HAP-1 (cell line): ENCODE measurements at regions not wholly inside any gene's neighbourhood (a gene's known extent, or its start where the extent isn't known, plus 50 kb on each side); places are given as distances from the start of the nearest gene placed in this dataset.

Experiments
- DNase-seq, 2 experiments: peaks; one replicate each; pipeline ENCODE4 v3.0.0-alpha.2; 2016 to 2020; ENCODE audit warnings: low spot score in 2 of 2
- H3K27me3 ChIP-seq: fragments of 250-450 bp; sonication (Bioruptor Pico); 2 replicates; pipeline ENCODE4 v1.5.1; 2020; ENCODE audit warnings: low read depth, mild to moderate bottlenecking, moderate library complexity
- H3K36me3 ChIP-seq: fragments of 250-450 bp; sonication (Bioruptor Pico); replicated peaks from 2 replicates; pipeline ENCODE4 v1.5.1; 2020; ENCODE audit warnings: mild to moderate bottlenecking
- H3K4me1 ChIP-seq: fragments of 250-450 bp; sonication (Bioruptor Pico); 2 replicates; pipeline ENCODE4 v1.5.1; 2020; ENCODE audit warnings: mild to moderate bottlenecking
- H3K4me3 ChIP-seq: fragments of 250-450 bp; sonication (Bioruptor Pico); 2 replicates; pipeline ENCODE4 v1.5.1; 2020; ENCODE audit warnings: mild to moderate bottlenecking, moderate library complexity
- H3K9me3 ChIP-seq: fragments of 250-450 bp; sonication (Bioruptor Pico); 2 replicates; pipeline ENCODE4 v1.5.1; 2020; ENCODE audit warnings: mild to moderate bottlenecking, moderate library complexity
- in situ Hi-C: fragments of 300-500 bp; cut with MboI; formaldehyde crosslinking; loops from 3 replicates; pipeline ENCODE4 v1.14.3; 2020; ENCODE audit warnings: low sequenced_read_pairs, inconsistent platforms, mixed read lengths

DNA sequence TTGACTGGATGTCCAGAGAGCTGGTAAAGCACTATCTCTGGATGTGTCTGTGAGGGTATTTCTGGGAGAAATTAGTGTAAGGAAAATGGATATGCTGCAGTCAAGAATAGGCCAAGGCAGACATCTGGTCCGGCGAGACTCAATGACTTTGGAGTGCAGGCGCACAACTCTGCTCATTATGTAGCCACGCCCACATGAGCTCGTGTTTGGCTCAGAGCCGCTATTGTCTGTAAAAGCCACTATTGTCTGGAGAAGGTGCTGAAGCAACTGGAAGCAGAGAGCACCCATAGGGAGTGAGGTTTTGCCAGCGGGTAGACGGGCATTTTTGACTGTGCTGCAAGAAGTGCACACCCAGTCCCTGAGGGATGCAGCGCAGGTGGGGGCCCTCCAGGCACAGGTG, 305.0 kb upstream of the POU3F2 start:
- Histone ChIP-seq H3K4me1 (no peaks in the 10 kb centered on the region), H3K36me3 (no peaks in the 10 kb centered on the region), H3K27me3 (no peaks in the 10 kb centered on the region), H3K4me3 (no peak overlapping the region), H3K9me3 (no peaks in the 10 kb centered on the region)
- in situ Hi-C loops = no loop called here
- DNase-seq = no peak

DNA sequence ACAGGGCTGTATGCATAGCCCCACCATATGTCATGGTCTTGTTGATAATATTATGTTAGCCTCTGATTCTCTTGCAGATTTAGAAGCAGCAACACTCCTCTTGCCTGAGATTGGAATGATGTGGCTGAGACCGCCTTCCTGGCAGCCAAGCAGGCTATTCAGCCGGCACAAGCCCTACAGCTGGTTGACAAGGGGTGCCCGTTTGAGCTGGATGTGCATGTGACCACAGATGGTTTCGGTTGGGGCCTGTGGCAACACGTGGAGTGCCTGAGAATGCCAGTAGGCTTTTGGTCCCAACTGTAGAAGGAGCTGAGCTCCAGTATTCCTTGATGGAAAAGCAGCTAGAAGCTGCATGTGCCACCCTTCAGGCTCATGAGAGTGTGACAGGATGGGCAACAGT, 303.6 kb upstream of the POU3F2 start:
- in situ Hi-C loops = no loop called here
- Histone ChIP-seq H3K4me1 (no peaks in the 10 kb centered on the region), H3K4me3 (no peak overlapping the region), H3K27me3 (no peaks in the 10 kb centered on the region), H3K9me3 (no peaks in the 10 kb centered on the region), H3K36me3 (no peaks in the 10 kb centered on the region)
- no peak for DNase-seq

DNA sequence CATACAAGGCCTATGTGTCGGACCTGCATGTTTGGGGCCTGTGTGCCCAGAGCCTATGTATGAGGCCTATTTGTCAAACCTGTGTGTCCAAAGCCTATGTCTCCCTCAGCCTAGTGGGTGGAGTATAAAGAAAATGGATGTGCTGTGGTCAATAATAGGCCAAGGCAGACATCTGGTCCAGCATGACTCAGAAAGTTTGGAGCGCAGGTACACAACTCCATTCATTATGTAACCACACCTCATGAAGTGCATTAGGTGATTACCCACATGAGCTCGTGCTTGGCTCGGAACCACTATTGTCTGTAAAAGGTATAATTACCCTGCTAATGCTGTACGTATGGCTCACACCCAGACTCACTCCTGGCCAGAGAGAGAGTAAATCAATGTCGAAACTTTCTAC, 302.4 kb upstream of the POU3F2 start:
- H3K4me1 ChIP-seq = no peaks in the 10 kb centered on the region
- in situ Hi-C loops = no loop called here
- H3K4me3 ChIP-seq = no peak overlapping the region
- DNase-seq = no peak
- H3K27me3 ChIP-seq = no peaks in the 10 kb centered on the region
- no peaks in the 10 kb centered on the region for H3K36me3 ChIP-seq
- no peaks in the 10 kb centered on the region for H3K9me3 ChIP-seq

DNA sequence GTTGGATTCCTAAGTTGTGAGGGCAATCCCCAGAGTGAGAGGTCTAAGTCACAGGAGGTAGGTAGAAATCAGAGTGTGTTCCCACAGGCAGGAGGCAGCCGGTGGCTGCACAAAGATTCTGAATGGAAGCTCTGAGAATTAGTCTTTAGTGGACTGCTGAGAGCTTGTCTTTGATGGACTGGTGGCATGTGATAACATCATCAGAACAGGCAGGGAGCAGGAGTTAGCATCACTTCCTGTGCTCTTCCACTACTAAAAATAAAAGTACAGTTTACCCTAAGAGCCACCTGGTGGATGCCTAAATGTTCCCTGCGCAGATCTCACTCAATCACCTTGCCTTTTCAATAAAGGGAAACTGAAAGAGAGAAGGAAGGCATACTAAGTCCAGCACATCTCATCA, 294.6 kb upstream of the POU3F2 start:
- no peaks in the 10 kb centered on the region for H3K27me3 ChIP-seq
- in situ Hi-C loops = no loop called here
- DNase-seq = no peak
- no peak overlapping the region for H3K4me3 ChIP-seq
- peaks cover 31% of the 10 kb centered on the region for H3K4me1 ChIP-seq
- no peaks in the 10 kb centered on the region for H3K36me3 ChIP-seq
- no peaks in the 10 kb centered on the region for H3K9me3 ChIP-seq

DNA sequence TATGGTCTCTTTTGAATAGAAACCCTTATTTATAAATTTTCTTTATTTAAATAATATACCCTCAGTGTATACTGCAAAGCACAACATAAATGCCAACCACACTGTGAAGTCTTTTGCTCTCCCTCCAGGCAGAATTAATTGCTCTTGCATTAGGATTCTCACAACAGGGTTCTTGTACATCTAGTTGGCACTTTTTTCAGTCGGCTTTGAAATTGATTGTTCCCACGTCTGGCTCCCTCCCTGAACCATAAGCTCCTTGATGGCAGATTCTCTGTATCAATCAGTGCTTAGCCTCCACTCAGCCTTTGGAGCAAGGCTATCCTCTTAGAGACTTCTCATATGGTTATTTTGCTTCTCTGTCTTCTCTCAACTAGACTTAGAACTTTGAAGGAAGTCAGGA, 288.0 kb upstream of the POU3F2 start:
- H3K36me3 ChIP-seq = no peaks in the 10 kb centered on the region
- no peaks in the 10 kb centered on the region for H3K9me3 ChIP-seq
- H3K4me3 ChIP-seq = no peak overlapping the region
- peaks cover 16% of the 10 kb centered on the region for H3K4me1 ChIP-seq
- no peak for DNase-seq
- in situ Hi-C loops = no loop called here
- H3K27me3 ChIP-seq = no peaks in the 10 kb centered on the region

DNA sequence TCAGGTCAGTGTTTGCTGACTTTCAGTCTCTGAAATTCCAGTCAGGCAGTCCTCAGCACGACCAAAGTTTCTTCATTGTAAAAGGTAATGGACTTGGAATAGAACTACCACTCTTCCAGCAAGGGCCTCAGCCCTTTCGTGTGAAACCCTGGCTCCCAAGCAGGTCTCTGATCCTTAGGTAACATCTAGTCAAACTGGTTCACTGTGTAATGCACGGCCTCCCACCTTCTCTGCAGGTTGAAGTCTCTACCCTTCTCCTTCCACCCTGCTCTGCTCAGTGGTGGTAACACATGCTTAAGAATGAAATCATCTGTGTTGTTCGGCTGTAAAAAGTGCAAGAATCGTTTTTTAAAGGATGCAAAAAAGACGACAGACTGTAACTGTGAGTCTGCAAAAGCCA, 287.2 kb upstream of the POU3F2 start:
- peaks cover 9% of the 10 kb centered on the region for H3K4me1 ChIP-seq
- no peaks in the 10 kb centered on the region for H3K9me3 ChIP-seq
- H3K27me3 ChIP-seq = peaks cover 4% of the 10 kb centered on the region; the same call in 1 of the 2 replicates
- H3K4me3 ChIP-seq = no peak overlapping the region
- no peak for DNase-seq
- no peaks in the 10 kb centered on the region for H3K36me3 ChIP-seq
- in situ Hi-C loops = no loop called here

DNA sequence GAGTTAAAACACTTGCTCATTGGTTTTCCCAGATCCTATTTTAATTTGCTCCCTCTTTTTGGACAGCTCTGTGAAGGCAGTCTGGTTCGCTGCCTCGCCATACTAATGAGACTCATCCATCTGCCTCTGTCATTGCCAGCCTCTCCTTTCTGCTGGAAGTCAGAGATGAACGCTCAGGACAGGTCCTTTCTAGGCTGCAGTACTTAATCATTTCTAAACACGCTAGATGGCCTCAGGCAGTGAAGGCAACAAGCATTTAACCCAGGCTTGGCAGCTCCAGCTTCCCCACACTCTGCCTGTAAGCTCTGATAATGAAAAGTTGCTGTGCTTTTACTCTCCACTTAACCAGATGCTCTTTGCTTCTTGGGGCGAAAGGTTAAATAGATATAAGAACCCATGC, 286.7 kb upstream of the POU3F2 start:
- no peak overlapping the region for H3K4me3 ChIP-seq
- in situ Hi-C loops = no loop called here
- no peaks in the 10 kb centered on the region for H3K36me3 ChIP-seq
- H3K4me1 ChIP-seq = peaks cover 4% of the 10 kb centered on the region
- peaks cover 4% of the 10 kb centered on the region; the same call in 1 of the 2 replicates for H3K27me3 ChIP-seq
- no peaks in the 10 kb centered on the region for H3K9me3 ChIP-seq
- DNase-seq = no peak

DNA sequence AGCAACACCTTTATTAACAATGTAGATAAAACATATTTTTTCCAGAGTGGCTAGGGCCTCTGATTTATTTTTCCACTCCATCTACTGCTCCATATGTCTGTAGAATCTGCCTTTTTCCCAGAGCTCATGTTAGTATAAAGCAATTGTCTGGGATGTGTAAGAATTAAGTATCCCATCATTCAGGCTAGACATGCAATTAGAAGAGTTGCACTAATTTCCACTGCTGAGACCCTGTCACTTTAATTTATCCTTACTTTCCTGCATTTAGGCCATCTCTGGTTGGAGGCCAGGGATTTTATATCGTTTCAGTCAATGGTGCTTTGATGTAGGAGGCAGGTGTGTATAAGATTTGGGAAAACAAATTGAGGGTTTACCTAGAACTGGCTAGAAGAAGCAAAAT, 286.1 kb upstream of the POU3F2 start:
- in situ Hi-C loops = no loop called here
- Histone ChIP-seq H3K36me3 (no peaks in the 10 kb centered on the region), H3K4me1 (no peaks in the 10 kb centered on the region), H3K9me3 (no peaks in the 10 kb centered on the region), H3K4me3 (no peak overlapping the region), H3K27me3 (peaks cover 4% of the 10 kb centered on the region; the same call in 1 of the 2 replicates)
- no peak for DNase-seq

DNA sequence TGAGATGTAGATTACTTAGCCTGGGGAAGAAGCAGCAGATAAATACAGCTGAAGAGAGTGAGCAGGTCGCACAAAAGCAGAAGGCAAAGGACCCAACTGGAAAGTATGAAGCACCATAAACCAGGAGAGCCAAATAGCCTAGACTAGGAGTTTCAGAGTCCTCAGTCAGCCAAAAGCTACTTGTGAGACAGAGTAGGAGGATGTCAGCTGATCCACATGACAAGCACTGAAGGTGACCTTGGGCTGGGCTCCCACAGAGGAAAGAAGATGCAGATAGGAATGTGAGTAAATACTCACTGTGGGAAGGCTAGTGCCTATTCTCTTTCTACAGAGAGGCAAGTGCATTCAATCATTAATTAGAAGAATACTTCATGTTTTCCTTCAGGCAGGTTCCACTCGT, 274.0 kb upstream of the POU3F2 start:
- Histone ChIP-seq H3K36me3 (no peaks in the 10 kb centered on the region), H3K9me3 (no peaks in the 10 kb centered on the region), H3K4me3 (no peak overlapping the region), H3K4me1 (no peaks in the 10 kb centered on the region), H3K27me3 (no peaks in the 10 kb centered on the region)
- in situ Hi-C loops = no loop called here
- no peak for DNase-seq

DNA sequence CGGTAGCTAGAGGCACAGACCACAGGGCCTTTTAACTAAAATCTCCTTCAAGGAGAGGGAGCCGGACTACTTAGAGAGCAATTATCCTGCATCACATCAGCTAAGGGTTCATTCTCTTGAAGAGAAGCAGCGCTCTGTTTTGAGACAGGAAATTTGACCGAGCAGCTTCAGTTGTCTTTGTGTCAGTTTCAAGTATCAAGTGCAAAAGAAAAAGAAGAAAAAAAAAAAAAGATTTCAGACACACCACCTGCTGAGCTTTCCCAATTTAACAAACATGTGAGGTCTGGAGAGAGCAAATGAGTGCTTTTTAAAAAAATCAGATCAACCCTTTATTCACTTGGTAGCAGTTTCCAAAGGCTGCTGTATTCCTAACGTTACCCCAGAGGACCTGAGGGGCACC, 273.5 kb upstream of the POU3F2 start:
- in situ Hi-C loops = no loop called here
- Histone ChIP-seq H3K9me3 (no peaks in the 10 kb centered on the region), H3K36me3 (no peaks in the 10 kb centered on the region), H3K4me3 (no peak overlapping the region), H3K27me3 (no peaks in the 10 kb centered on the region), H3K4me1 (no peaks in the 10 kb centered on the region)
- DNase-seq = no peak

DNA sequence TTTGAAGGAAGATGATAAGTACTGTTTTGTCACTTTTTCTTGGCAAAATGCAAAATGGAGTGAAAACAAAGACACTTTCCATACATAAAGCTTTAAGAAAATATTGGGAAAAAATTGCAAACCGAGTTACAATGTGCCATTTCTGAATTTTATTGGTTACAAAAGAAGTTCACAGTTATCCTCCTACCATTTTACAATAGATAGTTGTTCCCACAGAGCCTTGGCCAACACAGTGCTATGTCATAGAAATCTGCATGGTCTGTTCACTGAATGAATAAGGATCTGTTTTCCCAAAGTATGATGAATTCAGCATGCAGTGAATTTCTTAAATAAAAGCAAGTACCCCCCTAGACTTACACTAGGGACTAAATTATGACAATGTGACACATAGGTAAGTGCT, 268.2 kb upstream of the POU3F2 start:
- Histone ChIP-seq H3K9me3 (no peaks in the 10 kb centered on the region), H3K36me3 (no peaks in the 10 kb centered on the region), H3K27me3 (no peaks in the 10 kb centered on the region), H3K4me1 (no peaks in the 10 kb centered on the region), H3K4me3 (no peak overlapping the region)
- no peak for DNase-seq
- in situ Hi-C loops = no loop called here

DNA sequence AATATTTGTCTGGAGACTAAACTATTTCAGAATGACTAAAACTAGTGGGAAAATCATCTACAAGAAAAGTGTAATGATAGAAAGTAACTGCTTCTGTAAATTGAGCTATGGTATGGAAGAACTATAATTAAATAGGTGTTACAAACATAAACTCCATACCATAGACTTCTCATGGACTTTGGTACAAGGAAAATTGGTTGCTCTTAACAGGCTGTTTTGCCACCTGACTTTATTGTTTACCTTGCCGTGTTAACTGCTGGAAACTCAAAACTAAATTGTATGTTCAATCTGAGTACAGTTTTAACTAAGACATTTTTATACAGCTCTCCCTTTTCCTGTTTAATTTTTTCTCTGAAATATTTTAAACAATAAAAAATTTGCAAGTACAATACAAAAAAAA, 261.8 kb upstream of the POU3F2 start:
- H3K9me3 ChIP-seq = no peaks in the 10 kb centered on the region
- 0 out of 2 replicates have a peak, but pooled peaks cover 2% of the 10 kb centered on the region for H3K27me3 ChIP-seq
- H3K4me3 ChIP-seq = no peak overlapping the region
- H3K36me3 ChIP-seq = no peaks in the 10 kb centered on the region
- in situ Hi-C loops = no loop called here
- H3K4me1 ChIP-seq = no peaks in the 10 kb centered on the region
- DNase-seq = no peak

DNA sequence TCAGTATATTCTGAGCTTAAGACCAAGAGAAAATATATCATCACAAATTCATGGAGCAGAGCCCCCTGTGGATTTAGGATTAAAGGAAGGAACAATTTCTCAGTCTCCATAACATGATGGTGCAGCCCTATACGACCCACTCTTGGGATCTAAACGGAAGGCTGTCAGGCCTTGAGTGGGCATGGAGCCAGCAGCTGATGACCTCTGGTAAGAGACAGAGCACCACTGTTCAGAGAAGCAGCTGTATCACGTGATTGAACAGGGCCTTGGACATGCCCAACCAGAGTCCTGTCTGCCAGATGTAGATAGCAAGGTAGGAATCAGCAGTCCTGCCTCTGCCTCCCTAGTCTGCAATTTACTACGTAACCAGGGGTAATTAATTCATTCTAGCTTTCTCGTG, 259.4 kb upstream of the POU3F2 start:
- in situ Hi-C loops = no loop called here
- DNase-seq = peak in 1 of 2 experiments; percentile 7
- no peaks in the 10 kb centered on the region for H3K4me1 ChIP-seq
- H3K27me3 ChIP-seq = 0 out of 2 replicates have a peak, but pooled peaks cover 2% of the 10 kb centered on the region
- H3K4me3 ChIP-seq = no peak overlapping the region
- no peaks in the 10 kb centered on the region for H3K36me3 ChIP-seq
- no peaks in the 10 kb centered on the region for H3K9me3 ChIP-seq

DNA sequence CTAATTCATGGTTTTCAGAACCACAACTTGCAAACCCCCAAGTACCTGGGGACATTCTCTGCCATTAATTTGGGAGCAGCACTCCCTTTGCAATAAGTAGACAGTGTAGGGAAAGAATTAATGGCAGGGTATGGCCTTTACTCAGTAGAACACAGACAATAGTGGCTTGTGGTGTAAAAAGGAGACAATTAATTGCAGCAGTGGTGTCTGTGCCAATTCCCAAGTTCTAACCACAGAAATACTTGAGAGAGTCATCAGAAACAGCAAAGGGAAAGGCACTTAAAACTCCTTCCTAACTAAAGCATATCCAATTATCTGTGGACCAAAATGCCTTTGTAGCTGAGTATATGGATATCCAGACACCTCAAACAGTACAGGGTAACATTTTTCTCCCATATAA, 257.6 kb upstream of the POU3F2 start:
- Histone ChIP-seq H3K36me3 (no peaks in the 10 kb centered on the region), H3K4me1 (no peaks in the 10 kb centered on the region), H3K27me3 (0 out of 2 replicates have a peak, but pooled peaks cover 2% of the 10 kb centered on the region), H3K4me3 (no peak overlapping the region), H3K9me3 (no peaks in the 10 kb centered on the region)
- in situ Hi-C loops = no loop called here
- no peak for DNase-seq

DNA sequence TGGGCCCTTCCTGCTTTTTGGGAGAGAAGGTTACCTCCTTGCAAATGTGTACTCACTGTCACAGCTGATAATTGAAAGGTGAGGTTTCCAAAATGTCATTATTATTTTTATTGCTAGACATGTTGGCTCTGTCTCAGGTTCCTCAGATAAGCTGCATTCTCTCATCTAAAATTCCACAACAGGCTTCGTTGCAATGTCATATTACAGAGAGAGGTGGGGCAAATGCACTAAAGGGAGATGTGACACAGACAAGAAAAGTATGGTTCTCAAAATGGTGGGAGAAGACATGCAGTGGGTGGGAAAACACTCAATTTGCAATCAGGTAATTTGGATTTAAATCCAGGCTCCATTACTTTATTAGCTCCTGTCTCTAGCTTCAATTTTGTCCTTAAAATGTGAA, 256.4 kb upstream of the POU3F2 start:
- Histone ChIP-seq H3K4me3 (no peak overlapping the region), H3K4me1 (no peaks in the 10 kb centered on the region), H3K27me3 (no peaks in the 10 kb centered on the region), H3K9me3 (no peaks in the 10 kb centered on the region), H3K36me3 (no peaks in the 10 kb centered on the region)
- DNase-seq = no peak
- in situ Hi-C loops = no loop called here
